ENCODE measurements at regions not wholly inside any gene's neighbourhood (a gene's known extent, or its start where the extent isn't known, plus 50 kb on each side); places are given as distances from the start of the nearest gene placed in this dataset.
"Not testable (repeated sequence)": the region's sequence is repeated elsewhere in the genome, so short reads cannot be mapped to it uniquely, and the experiment has no call there.

GRCh38 chr7:36044101-36044892 lies 108.8 kb upstream of the EEPD1 start:
- ATAC-seq (no peak), DNase-seq (no peak)
- intact Hi-C loops (cut with DNase I) = no loop called here

- intact Hi-C loops (cut with DNase I) = no loop called here
- no peak for DNase-seq
- peak in 1 of 2 donors; percentile 60 for ATAC-seq
Observed at GRCh38 chr7:36045326-36045725, 107.7 kb upstream of the EEPD1 start.

- intact Hi-C loops (cut with DNase I) = no loop called here
- peak in 1 of 2 donors; percentile 64 for ATAC-seq
- DNase-seq = no peak
Observed at GRCh38 chr7:36045830-36046341, 107.2 kb upstream of the EEPD1 start.

- DNase-seq = no peak
- intact Hi-C loops (cut with DNase I) = no loop called here
- no peak for ATAC-seq
Observed at GRCh38 chr7:36047091-36047658, 105.9 kb upstream of the EEPD1 start.

GRCh38 chr7:36048141-36048901 lies 104.7 kb upstream of the EEPD1 start:
- intact Hi-C loops (cut with DNase I) = no loop called here
- ATAC-seq (peak; percentile 57 to 60), DNase-seq (no peak)

GRCh38 chr7:36048902-36049240 lies 104.2 kb upstream of the EEPD1 start:
- intact Hi-C loops (cut with DNase I) = no loop called here
- no peak for ATAC-seq
- DNase-seq = no peak

- no peak for DNase-seq
- intact Hi-C loops (cut with DNase I) = no loop called here
- ATAC-seq = no peak
Observed at GRCh38 chr7:36051501-36051900, 101.6 kb upstream of the EEPD1 start.

GRCh38 chr7:36053589-36053988 lies 99.5 kb upstream of the EEPD1 start:
- intact Hi-C loops (cut with DNase I) = no loop called here
- ATAC-seq = no peak
- DNase-seq = no peak

- intact Hi-C loops (cut with DNase I) = no loop called here
- no peak for ATAC-seq
- no peak for DNase-seq
Observed at GRCh38 chr7:36054637-36055036, 98.4 kb upstream of the EEPD1 start.

GRCh38 chr7:36055207-36055606 lies 97.8 kb upstream of the EEPD1 start:
- intact Hi-C loops (cut with DNase I) = no loop called here
- ATAC-seq (peak; percentile 73 to 92), DNase-seq (no peak)

GRCh38 chr7:36057323-36057722 lies 95.7 kb upstream of the EEPD1 start:
- DNase-seq = no peak
- intact Hi-C loops (cut with DNase I) = no loop called here
- no peak for ATAC-seq

GRCh38 chr7:36058020-36058592 lies 94.9 kb upstream of the EEPD1 start:
- ATAC-seq = no peak
- intact Hi-C loops (cut with DNase I) = no loop called here

GRCh38 chr7:36060388-36060787 lies 92.7 kb upstream of the EEPD1 start:
- intact Hi-C loops (cut with DNase I); ATAC-seq: not testable (repeated sequence)

More at GRCh38 chr7:36058020-36058592, 94.9 kb upstream of the EEPD1 start:
- no peak for DNase-seq

GRCh38 chr7:36062154-36062815 lies 90.8 kb upstream of the EEPD1 start:
- peak; percentile 26 to 53 for ATAC-seq
- intact Hi-C loops (cut with DNase I) = no loop called here

More at GRCh38 chr7:36060388-36060787, 92.7 kb upstream of the EEPD1 start:
- DNase-seq = not testable (repeated sequence)

GRCh38 chr7:36064676-36065075 lies 88.4 kb upstream of the EEPD1 start:
- intact Hi-C loops (cut with DNase I) = no loop called here
- ATAC-seq = no peak
- DNase-seq = no peak

More at GRCh38 chr7:36062154-36062815, 90.8 kb upstream of the EEPD1 start:
- no peak for DNase-seq

GRCh38 chr7:36065563-36066342 lies 87.3 kb upstream of the EEPD1 start:
- DNase-seq; ATAC-seq; intact Hi-C loops (cut with DNase I): not testable (repeated sequence)

GRCh38 chr7:36066343-36066664 lies 86.8 kb upstream of the EEPD1 start:
- no peak for ATAC-seq
- intact Hi-C loops (cut with DNase I) = no loop called here
- no peak for DNase-seq

- no peak for ATAC-seq
- no peak for DNase-seq
- intact Hi-C loops (cut with DNase I) = no loop called here
Observed at GRCh38 chr7:36070230-36070629, 82.8 kb upstream of the EEPD1 start.

GRCh38 chr7:36071605-36072004 lies 81.4 kb upstream of the EEPD1 start:
- intact Hi-C loops (cut with DNase I) = no loop called here
- DNase-seq = no peak
- peak in 1 of 2 donors; percentile 41 for ATAC-seq
